ENCODE measurements at regions not wholly inside any gene's neighbourhood (a gene's known extent, or its start where the extent isn't known, plus 50 kb on each side); places are given as distances from the start of the nearest gene placed in this dataset.

DNA sequence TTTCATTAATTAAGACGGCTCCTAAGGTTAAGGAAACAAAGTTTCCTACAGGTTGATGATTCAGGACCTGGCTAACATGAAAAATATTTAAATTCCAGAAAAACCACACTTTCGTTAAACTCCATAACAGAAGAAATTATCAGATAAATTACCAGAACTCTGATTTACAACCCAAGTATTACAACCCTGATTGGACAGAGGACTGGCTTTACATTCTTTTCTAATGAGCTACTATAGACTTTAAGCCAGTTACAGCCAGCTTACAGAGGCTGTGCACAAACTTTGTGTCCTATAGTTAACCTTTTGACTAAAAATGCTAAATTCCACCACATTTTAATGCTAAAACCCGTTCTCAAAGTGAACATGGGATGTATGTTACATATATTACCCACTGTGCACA is 458.6 kb downstream of the KCNJ3 start:
- no peak overlapping the region for H3K9ac ChIP-seq (ENCODE audit: low read depth, low read length)
- no peaks in the 10 kb centered on the region for H3K9me3 ChIP-seq (ENCODE audit: control insufficient read depth, insufficient read depth, low read length)
- no peaks in the 10 kb centered on the region for H3K27me3 ChIP-seq (ENCODE audit: control insufficient read depth, insufficient read depth, low read length)
- no peak overlapping the region for H3K4me3 ChIP-seq (ENCODE audit: low read depth, low read length)
- peaks cover 3% of the 10 kb centered on the region for H3K4me1 ChIP-seq (ENCODE audit: control insufficient read depth, insufficient read depth, low read length)
- no peaks in the 10 kb centered on the region for H3K36me3 ChIP-seq (ENCODE audit: control insufficient read depth, insufficient read depth, low read length)

DNA sequence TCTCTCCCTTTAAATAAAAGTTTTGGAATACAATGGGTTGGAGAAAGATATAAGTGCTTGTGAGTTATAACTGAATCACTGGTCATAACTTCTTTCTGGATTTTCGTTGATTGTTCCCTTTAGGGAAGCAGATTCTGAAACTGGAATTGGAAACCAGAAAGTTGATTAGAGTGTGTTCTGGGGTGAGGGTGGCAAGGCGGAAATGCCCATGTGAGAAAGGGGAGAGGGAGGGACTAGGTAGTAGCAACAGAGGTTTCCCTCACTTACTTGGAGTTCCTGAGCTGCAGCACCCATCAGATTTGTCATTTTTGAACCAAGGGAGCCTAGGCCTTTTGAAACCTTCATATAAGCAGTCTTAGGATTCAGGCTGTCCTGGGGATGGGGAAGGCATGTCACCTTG is 453.4 kb downstream of the KCNJ3 start:
- no peak overlapping the region for H3K4me3 ChIP-seq (ENCODE audit: low read depth, low read length)
- H3K4me1 ChIP-seq (ENCODE audit: control insufficient read depth, insufficient read depth, low read length) = peaks cover 3% of the 10 kb centered on the region
- H3K9me3 ChIP-seq (ENCODE audit: control insufficient read depth, insufficient read depth, low read length) = no peaks in the 10 kb centered on the region
- H3K9ac ChIP-seq (ENCODE audit: low read depth, low read length) = no peak overlapping the region
- H3K36me3 ChIP-seq (ENCODE audit: control insufficient read depth, insufficient read depth, low read length) = no peaks in the 10 kb centered on the region
- H3K27me3 ChIP-seq (ENCODE audit: control insufficient read depth, insufficient read depth, low read length) = no peaks in the 10 kb centered on the region

DNA sequence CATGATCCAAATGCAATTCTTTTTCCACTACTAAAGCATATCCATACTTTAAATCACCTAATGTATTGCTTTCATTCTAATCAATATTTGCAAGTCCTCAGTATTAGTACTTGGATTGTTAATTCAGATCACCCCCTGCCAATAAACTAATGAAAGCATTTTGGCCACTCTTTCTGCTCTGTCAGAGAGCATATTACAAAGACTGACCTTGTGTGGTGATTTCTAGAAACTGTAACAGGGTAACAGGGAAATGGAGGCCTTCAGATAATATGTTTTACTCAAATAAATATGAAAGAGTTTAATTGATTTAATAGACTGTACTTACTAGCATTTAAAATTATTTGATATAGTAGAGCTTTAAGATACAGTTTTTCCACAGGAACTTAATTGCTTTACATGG is 453.0 kb downstream of the KCNJ3 start:
- no peaks in the 10 kb centered on the region for H3K27me3 ChIP-seq (ENCODE audit: control insufficient read depth, insufficient read depth, low read length)
- H3K4me1 ChIP-seq (ENCODE audit: control insufficient read depth, insufficient read depth, low read length) = peaks cover 3% of the 10 kb centered on the region
- H3K4me3 ChIP-seq (ENCODE audit: low read depth, low read length) = no peak overlapping the region
- no peak overlapping the region for H3K9ac ChIP-seq (ENCODE audit: low read depth, low read length)
- no peaks in the 10 kb centered on the region for H3K9me3 ChIP-seq (ENCODE audit: control insufficient read depth, insufficient read depth, low read length)
- no peaks in the 10 kb centered on the region for H3K36me3 ChIP-seq (ENCODE audit: control insufficient read depth, insufficient read depth, low read length)

DNA sequence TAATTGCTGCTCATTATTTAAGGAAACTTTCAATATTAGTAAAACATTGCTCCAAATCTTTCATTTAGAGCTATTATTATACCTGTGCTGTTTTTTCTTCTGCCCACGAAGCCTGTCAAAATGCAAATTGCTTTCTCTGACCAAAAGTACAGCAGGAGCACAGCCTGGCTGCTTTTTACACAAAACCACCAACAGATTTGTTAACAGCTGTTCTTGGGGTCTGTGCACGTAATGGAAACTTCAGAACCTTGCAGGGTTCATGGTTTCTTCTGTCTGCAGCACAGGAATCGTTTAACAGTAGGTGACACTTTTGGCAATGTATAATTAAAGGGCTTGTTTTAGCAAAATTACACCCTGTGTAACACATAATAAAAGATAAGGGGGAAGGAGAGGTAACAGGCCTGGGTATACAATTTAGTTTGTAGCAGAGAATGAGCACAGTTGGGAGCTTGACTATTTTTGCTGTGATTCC is 447.3 kb downstream of the KCNJ3 start:
- Histone ChIP-seq H3K27me3 (ENCODE audit: control insufficient read depth, insufficient read depth, low read length) (no peaks in the 10 kb centered on the region), H3K9me3 (ENCODE audit: control insufficient read depth, insufficient read depth, low read length) (no peaks in the 10 kb centered on the region), H3K4me1 (ENCODE audit: control insufficient read depth, insufficient read depth, low read length) (no peaks in the 10 kb centered on the region), H3K9ac (ENCODE audit: low read depth, low read length) (no peak overlapping the region), H3K36me3 (ENCODE audit: control insufficient read depth, insufficient read depth, low read length) (no peaks in the 10 kb centered on the region), H3K4me3 (ENCODE audit: low read depth, low read length) (no peak overlapping the region)

DNA sequence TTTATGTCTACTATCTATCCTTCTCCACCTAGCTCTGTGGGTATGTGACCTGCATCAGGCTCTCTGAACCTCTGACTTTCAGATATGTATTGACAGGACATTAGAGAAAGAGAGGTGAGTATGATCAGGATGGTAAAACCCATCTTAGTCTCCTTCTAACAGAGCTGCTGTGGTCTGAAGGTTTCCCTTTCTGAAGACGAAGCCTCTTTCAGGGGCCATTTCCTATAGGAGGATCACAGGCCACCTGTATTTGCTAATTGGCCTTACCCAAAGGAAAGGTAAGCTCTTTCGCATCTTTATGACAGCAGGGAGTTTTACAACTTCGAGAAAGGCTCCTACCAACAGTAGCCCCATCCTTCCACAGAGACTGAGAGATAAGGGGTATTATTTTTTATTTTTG is 442.9 kb downstream of the KCNJ3 start:
- H3K27me3 ChIP-seq (ENCODE audit: control insufficient read depth, insufficient read depth, low read length) = no peaks in the 10 kb centered on the region
- no peak overlapping the region for H3K4me3 ChIP-seq (ENCODE audit: low read depth, low read length)
- no peaks in the 10 kb centered on the region for H3K9me3 ChIP-seq (ENCODE audit: control insufficient read depth, insufficient read depth, low read length)
- no peaks in the 10 kb centered on the region for H3K36me3 ChIP-seq (ENCODE audit: control insufficient read depth, insufficient read depth, low read length)
- H3K4me1 ChIP-seq (ENCODE audit: control insufficient read depth, insufficient read depth, low read length) = no peaks in the 10 kb centered on the region
- H3K9ac ChIP-seq (ENCODE audit: low read depth, low read length) = no peak overlapping the region

DNA sequence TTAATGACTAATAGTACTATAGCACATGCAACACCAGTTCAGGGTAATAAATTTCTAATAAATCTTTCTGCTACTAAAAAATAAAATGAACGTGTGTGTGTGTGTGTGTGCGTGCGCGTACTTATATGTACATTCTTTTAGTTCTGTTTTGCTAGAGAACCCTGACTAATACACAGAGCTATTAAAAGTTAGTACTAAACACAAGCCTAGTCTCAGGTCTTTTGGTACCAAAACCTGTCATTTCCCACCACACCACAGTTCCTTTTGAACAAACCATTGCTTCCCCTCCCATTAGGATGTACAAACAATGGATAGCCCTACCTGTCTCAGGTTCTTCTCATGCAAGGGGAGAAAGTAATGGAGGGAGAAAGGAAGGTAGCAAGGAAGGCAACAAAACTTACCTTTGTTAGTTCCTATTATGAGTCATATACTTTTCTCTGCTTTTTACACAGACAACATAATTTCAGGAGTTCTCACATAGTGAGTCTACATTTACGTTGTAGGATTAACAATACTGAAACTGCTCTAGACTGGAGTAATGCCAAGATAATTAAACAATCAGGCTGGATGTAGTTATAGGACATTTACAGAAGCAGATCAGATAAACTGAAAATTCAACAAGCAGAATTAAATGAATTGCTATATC is 427.2 kb downstream of the KCNJ3 start:
- H3K4me1 ChIP-seq (ENCODE audit: control insufficient read depth, insufficient read depth, low read length) = no peaks in the 10 kb centered on the region
- H3K36me3 ChIP-seq (ENCODE audit: control insufficient read depth, insufficient read depth, low read length) = no peaks in the 10 kb centered on the region
- H3K27me3 ChIP-seq (ENCODE audit: control insufficient read depth, insufficient read depth, low read length) = no peaks in the 10 kb centered on the region
- H3K9me3 ChIP-seq (ENCODE audit: control insufficient read depth, insufficient read depth, low read length) = no peaks in the 10 kb centered on the region
- H3K9ac ChIP-seq (ENCODE audit: low read depth, low read length) = no peak overlapping the region
- H3K4me3 ChIP-seq (ENCODE audit: low read depth, low read length) = no peak overlapping the region

DNA sequence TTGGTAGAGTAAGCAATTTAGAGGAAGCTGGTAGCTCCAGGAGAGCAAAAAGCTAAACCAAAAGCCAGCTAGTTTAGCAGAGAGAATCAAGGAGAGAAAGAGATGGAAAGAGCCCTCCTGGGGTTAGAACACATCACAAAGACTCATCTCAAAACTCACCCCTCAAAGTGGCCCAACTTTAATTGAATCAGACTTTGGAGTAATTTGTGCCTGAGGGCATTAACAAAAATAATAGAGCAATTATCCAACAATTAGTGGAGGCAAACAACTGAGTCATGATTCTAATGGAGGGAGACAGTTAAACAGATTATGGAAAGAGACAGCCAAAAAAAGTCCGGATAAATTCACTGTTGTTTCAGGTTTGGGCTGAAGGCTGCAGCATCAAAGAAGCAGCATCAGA is 417.4 kb downstream of the KCNJ3 start:
- Histone ChIP-seq H3K36me3 (ENCODE audit: control insufficient read depth, insufficient read depth, low read length) (no peaks in the 10 kb centered on the region), H3K4me3 (ENCODE audit: low read depth, low read length) (no peak overlapping the region), H3K9ac (ENCODE audit: low read depth, low read length) (no peak overlapping the region), H3K27me3 (ENCODE audit: control insufficient read depth, insufficient read depth, low read length) (no peaks in the 10 kb centered on the region), H3K9me3 (ENCODE audit: control insufficient read depth, insufficient read depth, low read length) (no peaks in the 10 kb centered on the region), H3K4me1 (ENCODE audit: control insufficient read depth, insufficient read depth, low read length) (no peaks in the 10 kb centered on the region)

DNA sequence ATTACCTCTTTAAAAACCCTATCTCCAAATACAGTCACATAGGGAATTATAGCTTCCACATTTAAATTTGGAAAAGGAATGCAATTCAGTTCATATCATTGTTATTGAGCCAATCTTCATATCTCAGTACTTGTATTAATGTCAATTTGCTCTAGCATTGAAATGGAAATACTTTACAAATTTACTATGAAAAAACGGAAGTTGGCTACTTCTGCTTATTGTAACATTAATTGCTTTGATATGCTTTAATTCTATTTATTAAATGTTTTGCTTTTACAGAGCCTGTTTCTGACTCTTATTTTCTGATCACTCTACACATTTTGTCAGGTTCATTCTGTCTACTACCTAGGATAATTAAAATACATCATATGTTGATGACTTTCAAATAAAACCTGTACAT is 412.6 kb downstream of the KCNJ3 start:
- H3K4me3 ChIP-seq (ENCODE audit: low read depth, low read length) = no peak overlapping the region
- no peaks in the 10 kb centered on the region for H3K4me1 ChIP-seq (ENCODE audit: control insufficient read depth, insufficient read depth, low read length)
- no peaks in the 10 kb centered on the region for H3K27me3 ChIP-seq (ENCODE audit: control insufficient read depth, insufficient read depth, low read length)
- H3K9me3 ChIP-seq (ENCODE audit: control insufficient read depth, insufficient read depth, low read length) = no peaks in the 10 kb centered on the region
- no peak overlapping the region for H3K9ac ChIP-seq (ENCODE audit: low read depth, low read length)
- H3K36me3 ChIP-seq (ENCODE audit: control insufficient read depth, insufficient read depth, low read length) = no peaks in the 10 kb centered on the region

DNA sequence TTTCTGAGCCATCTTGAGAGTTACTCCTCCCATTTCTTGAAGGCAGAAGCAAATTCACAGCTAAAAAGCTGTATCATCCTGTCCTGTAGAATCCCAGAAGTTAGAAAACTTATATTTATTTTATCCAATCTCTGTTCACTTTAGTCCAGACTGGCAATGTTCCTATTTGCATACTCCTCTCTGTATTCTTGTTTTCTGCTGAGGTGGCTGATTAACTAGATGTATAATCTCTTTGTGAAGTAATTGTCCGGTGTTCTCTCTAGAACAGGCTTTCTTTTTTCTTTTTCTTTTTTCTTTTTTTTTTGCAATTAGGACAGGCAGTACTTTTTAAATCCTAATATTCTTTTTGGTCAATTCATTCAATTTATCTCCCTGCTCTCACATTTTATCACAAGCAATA is 411.0 kb downstream of the KCNJ3 start:
- Histone ChIP-seq H3K4me3 (ENCODE audit: low read depth, low read length) (no peak overlapping the region), H3K9me3 (ENCODE audit: control insufficient read depth, insufficient read depth, low read length) (no peaks in the 10 kb centered on the region), H3K27me3 (ENCODE audit: control insufficient read depth, insufficient read depth, low read length) (no peaks in the 10 kb centered on the region), H3K9ac (ENCODE audit: low read depth, low read length) (no peak overlapping the region), H3K36me3 (ENCODE audit: control insufficient read depth, insufficient read depth, low read length) (no peaks in the 10 kb centered on the region), H3K4me1 (ENCODE audit: control insufficient read depth, insufficient read depth, low read length) (no peaks in the 10 kb centered on the region)

DNA sequence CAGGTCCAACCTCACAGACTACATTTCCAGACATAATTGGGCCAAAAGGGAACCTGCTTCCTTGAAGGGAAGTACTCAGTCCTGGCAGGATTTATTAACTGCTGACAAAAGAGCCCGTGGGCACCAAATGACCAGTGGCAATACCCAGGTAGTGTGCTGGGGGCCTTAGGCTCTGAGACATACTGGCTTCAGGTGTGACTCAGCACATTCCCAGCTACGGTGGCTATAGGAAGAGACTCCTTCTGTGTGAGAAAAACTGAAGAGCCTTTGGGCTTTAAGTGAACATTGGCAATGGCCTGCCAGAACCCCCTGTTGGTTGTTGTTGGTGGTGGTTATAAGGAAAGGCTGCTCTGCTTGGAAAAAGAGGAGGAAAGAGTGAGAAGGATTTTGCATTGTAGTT is 401.8 kb downstream of the KCNJ3 start:
- no peak overlapping the region for H3K9ac ChIP-seq (ENCODE audit: low read depth, low read length)
- H3K4me1 ChIP-seq (ENCODE audit: control insufficient read depth, insufficient read depth, low read length) = no peaks in the 10 kb centered on the region
- no peaks in the 10 kb centered on the region for H3K9me3 ChIP-seq (ENCODE audit: control insufficient read depth, insufficient read depth, low read length)
- H3K36me3 ChIP-seq (ENCODE audit: control insufficient read depth, insufficient read depth, low read length) = no peaks in the 10 kb centered on the region
- no peak overlapping the region for H3K4me3 ChIP-seq (ENCODE audit: low read depth, low read length)
- no peaks in the 10 kb centered on the region for H3K27me3 ChIP-seq (ENCODE audit: control insufficient read depth, insufficient read depth, low read length)

DNA sequence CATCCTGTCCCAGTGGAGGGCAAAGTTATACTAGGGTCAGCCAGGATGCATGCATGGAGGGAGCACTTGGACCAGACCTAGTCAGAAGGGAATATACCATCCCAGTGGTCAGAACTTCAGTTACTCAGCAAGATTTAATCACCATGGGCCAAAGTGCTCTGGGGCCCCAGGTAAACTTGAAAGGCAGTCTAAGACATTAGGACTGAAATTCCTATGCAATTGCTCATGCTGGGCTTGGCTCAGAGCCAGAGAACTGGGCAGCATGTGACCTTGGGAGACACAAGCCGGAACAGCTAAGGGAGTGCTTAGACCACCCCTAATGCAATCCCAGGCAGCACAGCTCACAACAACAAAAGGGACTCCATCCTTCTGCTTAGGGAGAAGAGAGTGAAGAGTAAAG is 401.3 kb downstream of the KCNJ3 start:
- Histone ChIP-seq H3K4me3 (ENCODE audit: low read depth, low read length) (no peak overlapping the region), H3K4me1 (ENCODE audit: control insufficient read depth, insufficient read depth, low read length) (no peaks in the 10 kb centered on the region), H3K27me3 (ENCODE audit: control insufficient read depth, insufficient read depth, low read length) (no peaks in the 10 kb centered on the region), H3K9me3 (ENCODE audit: control insufficient read depth, insufficient read depth, low read length) (no peaks in the 10 kb centered on the region), H3K9ac (ENCODE audit: low read depth, low read length) (no peak overlapping the region), H3K36me3 (ENCODE audit: control insufficient read depth, insufficient read depth, low read length) (no peaks in the 10 kb centered on the region)

DNA sequence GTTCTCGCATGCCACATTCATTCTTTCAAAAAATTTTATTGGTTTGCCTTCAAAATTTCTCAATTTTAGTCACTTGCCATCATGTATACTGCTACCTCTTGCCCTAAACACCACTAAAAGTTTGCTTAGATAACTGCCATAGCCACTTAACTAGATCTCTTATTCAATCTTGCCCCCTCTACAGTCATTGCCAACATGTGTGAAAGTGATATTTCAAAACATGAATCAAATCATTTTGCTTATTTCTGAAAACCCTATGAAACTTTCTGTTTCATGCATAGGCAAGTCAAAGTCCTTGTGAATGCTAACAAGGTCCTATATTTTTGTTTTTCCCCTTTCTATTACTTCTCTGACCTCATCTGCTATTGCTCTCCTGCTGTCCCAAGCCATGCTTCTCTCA is 397.1 kb downstream of the KCNJ3 start:
- Histone ChIP-seq H3K9ac (ENCODE audit: low read depth, low read length) (no peak overlapping the region), H3K4me3 (ENCODE audit: low read depth, low read length) (no peak overlapping the region), H3K36me3 (ENCODE audit: control insufficient read depth, insufficient read depth, low read length) (no peaks in the 10 kb centered on the region), H3K27me3 (ENCODE audit: control insufficient read depth, insufficient read depth, low read length) (no peaks in the 10 kb centered on the region), H3K4me1 (ENCODE audit: control insufficient read depth, insufficient read depth, low read length) (no peaks in the 10 kb centered on the region), H3K9me3 (ENCODE audit: control insufficient read depth, insufficient read depth, low read length) (no peaks in the 10 kb centered on the region)

Measured in iPS-15b (cell line).